Hippocampal formation (tissue), 2 donors: ENCODE measurements at regions not wholly inside any gene's neighbourhood (a gene's known extent, or its start where the extent isn't known, plus 50 kb on each side); places are given as distances from the start of the nearest gene placed in this dataset.

ENCODE experiments used
- DNase-seq, 2 donors: peaks; one replicate each; lab custom pipeline; 2025; lab: John Stamatoyannopoulos, UW

DNA sequence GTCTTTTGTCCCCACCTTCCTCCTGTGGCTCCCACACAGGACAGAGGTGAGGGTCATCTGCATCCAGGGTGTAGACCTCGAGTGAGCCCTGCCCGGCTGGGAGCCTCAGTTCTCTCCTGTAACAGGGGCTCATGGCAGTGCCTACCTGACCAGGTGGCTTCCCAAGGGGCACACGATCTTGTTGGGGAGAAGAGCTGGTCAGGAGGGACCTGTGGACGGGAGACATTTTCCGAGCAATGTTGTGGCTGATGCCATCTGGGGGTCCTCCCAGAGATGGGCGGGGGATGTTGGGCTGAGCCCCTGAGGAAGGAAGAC, 51.9 kb downstream of the CEBPB start:
- DNase-seq = no peak

GRCh38 chr20:50242863-50243609, 52.4 kb downstream of the CEBPB start:
- DNase-seq = peak; percentile 60 to 78

DNA sequence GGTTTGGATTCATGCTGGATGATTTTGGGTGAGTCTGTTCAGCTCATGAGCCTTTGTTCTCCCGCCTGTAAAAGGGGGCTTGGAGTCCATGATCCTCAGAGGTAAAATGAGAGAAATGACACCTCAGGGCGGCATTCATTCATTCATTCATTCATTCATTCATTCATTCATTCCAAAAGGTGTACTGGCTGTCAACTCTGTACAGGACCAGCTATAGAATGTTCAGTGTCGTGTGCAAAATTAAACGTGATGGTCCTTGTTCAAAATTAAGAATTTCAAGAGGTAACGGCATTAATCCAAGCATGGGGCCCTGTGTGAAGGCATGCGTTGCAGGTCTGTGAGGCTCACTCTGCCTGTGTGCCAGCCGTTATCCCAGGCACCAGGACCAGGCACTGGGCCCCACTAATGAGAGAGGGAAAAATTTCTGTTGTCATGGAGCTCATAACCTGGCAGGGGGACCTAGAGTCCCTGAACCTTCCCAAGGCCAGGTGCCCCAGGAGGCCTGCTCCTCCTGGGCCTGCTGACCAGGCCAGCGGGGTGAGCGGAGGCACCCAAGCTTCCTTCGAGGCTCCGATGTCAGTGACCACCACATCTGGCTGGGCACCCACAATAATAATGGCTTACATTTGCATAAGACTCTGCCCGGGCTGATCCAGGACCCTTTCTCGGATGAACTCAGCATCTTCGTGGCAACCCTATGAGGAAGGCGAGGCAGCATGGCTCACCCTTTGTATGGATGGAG, 53.2 kb downstream of the CEBPB start:
- DNase-seq = no peak

- DNase-seq = no peak
Measured at GRCh38 chr20:50244352-50245149, 53.9 kb downstream of the CEBPB start.

- no peak for DNase-seq
Measured at GRCh38 chr20:50245498-50246366, 55.1 kb downstream of the CEBPB start.

DNA sequence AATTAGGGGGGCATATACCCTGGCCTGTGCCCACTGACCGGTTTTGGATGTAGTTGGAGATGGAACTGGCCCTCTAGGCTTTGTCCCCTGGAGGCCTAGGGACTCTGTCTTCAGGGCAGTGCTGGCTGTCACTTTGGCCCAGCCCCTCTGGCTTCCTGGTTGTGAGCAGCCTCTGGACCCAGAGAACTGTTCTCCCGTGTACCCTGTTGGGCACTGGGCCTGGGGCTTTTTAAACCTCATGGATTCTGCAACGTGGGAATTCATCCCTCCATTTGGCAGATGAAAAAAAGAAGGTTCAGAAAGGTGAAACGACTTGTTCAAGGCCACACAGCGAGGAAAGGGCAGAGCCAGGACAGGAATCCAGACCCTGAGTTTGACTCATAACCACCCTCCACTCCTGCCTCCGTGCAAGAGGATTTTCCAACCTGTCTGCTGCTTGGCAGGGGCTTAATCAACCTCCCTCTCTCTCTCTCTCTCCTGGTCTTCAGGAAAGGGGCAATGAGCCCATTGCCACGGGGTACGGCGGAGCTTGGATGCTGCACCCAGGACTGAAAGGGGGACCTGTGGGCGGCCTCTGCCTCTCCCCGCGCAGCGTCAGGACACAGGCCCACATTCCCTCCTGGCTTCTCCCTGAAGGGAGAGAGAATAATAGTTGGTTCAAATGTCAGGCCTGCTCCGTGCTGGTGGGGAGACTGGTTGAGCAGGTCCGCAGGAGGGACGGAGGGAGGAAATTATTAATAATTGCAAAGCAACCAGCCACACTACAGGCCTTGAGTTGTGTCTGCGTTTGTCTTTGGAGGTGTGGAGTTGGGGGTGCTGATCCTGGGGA, 56.0 kb downstream of the CEBPB start:
- DNase-seq = no peak

DNA sequence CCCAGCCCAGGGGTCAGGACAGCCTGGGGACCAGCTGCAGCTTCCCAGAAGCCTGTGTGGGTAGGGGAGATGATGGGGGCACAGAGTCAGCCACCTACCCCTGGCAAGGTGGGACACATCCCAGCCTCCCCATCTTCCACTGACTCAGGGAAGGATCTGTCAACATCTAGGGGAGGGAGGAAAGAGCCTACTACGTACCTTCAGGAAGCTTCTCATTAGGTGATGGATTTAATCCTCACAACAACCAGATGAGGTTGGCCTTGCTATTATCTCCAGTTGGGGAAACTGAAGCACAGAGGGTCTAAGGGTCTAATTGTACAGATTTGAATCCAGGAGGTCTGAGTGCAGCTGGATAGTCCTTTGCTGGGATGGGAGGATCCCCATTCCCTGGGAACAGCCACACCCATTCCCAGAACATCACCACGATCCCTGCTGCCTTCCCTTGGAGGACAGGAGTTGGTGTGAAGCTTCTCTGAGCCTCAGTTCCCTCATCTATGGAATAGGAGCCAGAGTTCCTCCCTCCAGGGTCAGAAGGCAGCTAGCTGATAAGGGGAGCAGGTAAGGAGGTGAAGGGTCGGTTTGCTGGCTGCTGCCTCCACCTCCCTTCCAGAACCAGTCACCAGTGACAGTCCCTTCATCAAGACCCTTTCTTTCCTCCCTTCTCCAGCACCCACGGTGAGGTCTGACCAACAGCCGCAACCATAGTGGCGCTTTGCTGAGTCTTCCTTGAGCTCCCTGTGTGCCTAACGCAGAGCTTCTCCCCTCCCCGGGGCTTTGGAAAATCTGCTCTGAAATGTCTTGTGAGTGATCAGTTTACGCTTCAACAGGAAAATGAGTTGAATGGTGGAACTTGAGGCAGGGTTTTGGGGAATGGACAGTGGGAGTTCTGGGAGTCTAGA, 56.8 kb downstream of the CEBPB start:
- no peak for DNase-seq

DNA sequence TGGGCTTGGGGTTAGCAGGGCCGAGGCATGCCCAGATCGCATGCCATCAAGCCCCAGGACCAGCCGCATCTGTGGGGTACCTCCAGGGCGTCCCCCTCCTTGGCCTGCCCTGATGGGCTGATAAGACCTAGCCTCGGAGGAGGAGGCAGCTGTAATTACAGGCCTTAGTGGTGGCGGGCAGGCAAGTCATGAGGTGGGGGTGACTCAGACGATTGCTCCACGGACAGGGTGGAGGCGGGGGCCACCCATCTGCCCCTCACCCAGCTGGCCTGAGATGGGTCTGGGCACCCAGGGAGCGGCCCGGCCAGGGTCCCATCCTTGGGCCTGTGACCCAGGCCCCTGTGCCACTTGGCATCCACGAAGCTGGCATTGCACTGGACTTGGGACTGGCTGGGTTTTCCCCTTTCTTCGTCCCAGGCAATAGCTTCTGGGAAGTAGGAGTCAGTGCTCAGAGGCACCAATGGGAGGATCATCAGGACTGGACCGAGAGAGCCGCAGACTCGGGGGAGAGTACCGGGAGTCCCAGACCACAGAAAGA, 57.5 kb downstream of the CEBPB start:
- DNase-seq = no peak

- no peak for DNase-seq
Measured at GRCh38 chr20:50249447-50250388, 59.1 kb downstream of the CEBPB start.

DNA sequence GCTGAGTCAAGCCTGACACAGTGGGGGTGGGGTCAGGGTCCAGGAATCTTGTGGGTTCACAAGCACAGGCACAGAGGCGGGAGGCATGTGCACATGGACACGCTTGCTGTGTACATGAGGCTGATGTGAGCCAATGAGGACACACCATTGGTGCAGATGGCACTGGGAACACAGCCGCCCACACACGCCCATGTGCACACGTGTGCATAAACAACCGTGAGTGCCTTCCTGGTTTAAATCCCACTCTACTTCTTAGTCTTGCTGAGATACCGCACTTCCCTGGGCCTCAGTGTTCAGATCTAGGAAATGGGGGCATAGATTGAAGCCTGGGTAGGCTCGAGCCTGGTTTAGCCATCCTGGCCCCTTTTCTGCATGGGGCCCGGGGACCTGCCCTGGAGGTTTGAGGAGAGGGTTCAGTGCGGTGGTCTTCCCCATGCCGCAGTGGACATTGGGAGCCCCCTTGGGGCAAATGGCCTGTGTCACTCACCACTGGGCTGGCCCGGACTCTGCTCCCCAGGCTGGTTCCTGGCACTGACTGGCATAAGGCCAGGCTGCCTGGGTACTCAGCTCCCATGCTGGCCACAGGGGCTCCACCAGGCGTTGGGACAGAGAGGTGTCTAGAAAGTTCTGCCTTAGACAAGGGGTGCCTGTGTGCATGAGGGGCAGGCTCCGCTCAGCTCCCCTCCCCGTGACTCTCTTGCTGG, 60.2 kb downstream of the CEBPB start:
- DNase-seq = no peak

DNA sequence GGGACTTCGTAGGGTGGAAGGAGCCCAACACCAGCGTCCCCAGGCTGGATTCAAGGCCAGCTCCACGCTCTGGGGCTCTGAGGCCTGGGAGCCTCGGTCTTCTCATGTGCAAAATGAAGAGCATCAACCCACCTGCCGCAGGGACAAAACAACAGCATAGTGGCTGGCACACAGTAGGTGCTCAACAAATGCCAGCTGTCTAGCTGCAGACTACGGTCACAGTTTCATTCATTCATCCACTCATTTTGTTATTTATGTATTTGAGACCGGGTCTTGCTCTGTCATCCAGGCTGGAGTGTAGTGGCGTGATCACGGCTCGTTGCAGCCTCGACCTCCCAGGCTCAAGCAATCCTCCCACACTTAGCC, 60.7 kb downstream of the CEBPB start:
- no peak for DNase-seq

- DNase-seq = no peak
Measured at GRCh38 chr20:50251992-50252511, 61.4 kb downstream of the CEBPB start.

- no peak for DNase-seq
Measured at GRCh38 chr20:50252701-50253100, 62.1 kb downstream of the CEBPB start.

DNA sequence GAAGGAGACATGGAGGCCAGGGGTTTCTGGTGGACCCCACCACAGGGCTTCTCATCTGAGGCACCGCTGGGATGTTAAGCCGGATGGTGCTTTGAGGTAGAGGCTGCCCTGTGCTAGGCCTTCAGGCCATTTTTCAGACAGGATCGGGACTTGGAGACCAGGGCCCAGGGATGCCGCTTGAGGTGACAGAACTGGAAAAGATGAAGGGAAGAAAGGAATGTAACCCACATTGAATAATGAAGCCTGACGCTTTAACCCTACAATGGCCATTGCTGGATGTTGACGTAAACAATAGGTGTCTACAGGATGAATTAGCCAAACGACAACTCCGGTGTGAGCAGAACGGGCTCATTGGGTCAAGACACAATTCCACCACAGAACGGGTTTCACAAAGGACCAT, 62.5 kb downstream of the CEBPB start:
- DNase-seq = no peak

DNA sequence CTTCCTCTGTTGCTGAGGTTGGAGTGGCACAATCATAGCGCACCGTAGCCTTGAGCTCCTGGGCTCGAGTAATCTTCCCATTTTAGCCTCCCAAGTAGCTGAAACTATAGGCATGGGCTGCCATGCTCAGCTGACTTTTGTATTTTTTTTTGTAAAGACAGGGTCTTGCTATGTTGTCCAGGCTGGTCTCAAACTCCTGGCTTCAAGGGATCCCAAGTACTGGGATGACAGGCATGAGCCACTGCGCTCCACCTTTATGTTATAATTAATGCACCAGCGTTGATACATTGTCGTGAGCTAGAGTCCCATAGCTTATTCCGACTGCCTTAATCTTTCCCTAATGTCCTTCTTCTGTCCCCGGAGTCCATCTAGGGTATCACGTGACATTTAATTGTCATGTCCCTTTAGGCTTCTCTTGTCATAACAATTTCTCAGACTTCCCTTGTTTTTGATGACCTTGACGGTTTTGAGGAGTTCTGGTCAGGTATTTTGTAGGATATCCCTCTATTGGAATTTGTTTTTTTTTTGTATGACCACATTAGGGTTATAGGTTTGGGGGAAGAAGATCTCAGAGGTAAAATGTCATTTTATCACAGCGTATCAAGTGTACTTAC, 63.9 kb downstream of the CEBPB start:
- DNase-seq = no peak

GRCh38 chr20:50256577-50256976, 65.9 kb downstream of the CEBPB start:
- no peak for DNase-seq

- DNase-seq = no peak
Measured at GRCh38 chr20:50257860-50258259, 67.2 kb downstream of the CEBPB start.
